Activated CD4-positive, CD25-positive, alpha-beta regulatory T cell treated with anti-CD3 and anti-CD28 coated beads, Interleukin-2, amount 50 U/mL, for 24 hours (primary cell): ENCODE measurements at regions not wholly inside any gene's neighbourhood (a gene's known extent, or its start where the extent isn't known, plus 50 kb on each side); places are given as distances from the start of the nearest gene placed in this dataset.

Experiments used
- ATAC-seq, 2 donors: fragments of 150-1000 bp; cut with Tn5 transposase; one replicate each; pipeline ENCODE4 v1.10.0; 2021; ENCODE audit warnings: mild to moderate bottlenecking in 1 of 2, moderate library complexity in 1 of 2

GRCh38 chr5:124644582-124644981 lies 101.9 kb downstream of the ZNF608 start:
- no peak for ATAC-seq

GRCh38 chr5:124644138-124644537 lies 102.3 kb downstream of the ZNF608 start:
- no peak for ATAC-seq

GRCh38 chr5:124643336-124643735 lies 103.1 kb downstream of the ZNF608 start:
- ATAC-seq: no peak

- no peak for ATAC-seq
Observed at GRCh38 chr5:124642151-124642550, 104.3 kb downstream of the ZNF608 start.

- ATAC-seq: no peak
Observed at GRCh38 chr5:124641154-124641792, 105.2 kb downstream of the ZNF608 start.

GRCh38 chr5:124639095-124639665 lies 107.3 kb downstream of the ZNF608 start:
- no peak for ATAC-seq

GRCh38 chr5:124637011-124637410 lies 109.4 kb downstream of the ZNF608 start:
- no peak for ATAC-seq

GRCh38 chr5:124634741-124635323 lies 111.6 kb downstream of the ZNF608 start:
- no peak for ATAC-seq

GRCh38 chr5:124634228-124634739 lies 112.2 kb downstream of the ZNF608 start:
- no peak for ATAC-seq

- no peak for ATAC-seq
Observed at GRCh38 chr5:124633209-124633608, 113.2 kb downstream of the ZNF608 start.

- no peak for ATAC-seq
Observed at GRCh38 chr5:124631874-124632550, 114.4 kb downstream of the ZNF608 start.

GRCh38 chr5:124630767-124631704 lies 115.4 kb downstream of the ZNF608 start:
- no peak for ATAC-seq

GRCh38 chr5:124628721-124629596 lies 117.5 kb downstream of the ZNF608 start:
- peak in 1 of 2 donors; percentile 11 for ATAC-seq

- ATAC-seq: no peak
Observed at GRCh38 chr5:124627815-124628595, 118.4 kb downstream of the ZNF608 start.

GRCh38 chr5:124626053-124626452 lies 120.4 kb downstream of the ZNF608 start:
- no peak for ATAC-seq

GRCh38 chr5:124623265-124623664 lies 123.2 kb downstream of the ZNF608 start:
- ATAC-seq: no peak

GRCh38 chr5:124622851-124623250 lies 123.6 kb downstream of the ZNF608 start:
- ATAC-seq: no peak

- no peak for ATAC-seq
Observed at GRCh38 chr5:124621279-124621678, 125.2 kb downstream of the ZNF608 start.

- no peak for ATAC-seq
Observed at GRCh38 chr5:124620743-124621142, 125.7 kb downstream of the ZNF608 start.

- ATAC-seq: no peak
Observed at GRCh38 chr5:124619121-124619520, 127.3 kb downstream of the ZNF608 start.

GRCh38 chr5:124617787-124618186 lies 128.7 kb downstream of the ZNF608 start:
- ATAC-seq: no peak
